ENCODE measurements at regions not wholly inside any gene's neighbourhood (a gene's known extent, or its start where the extent isn't known, plus 50 kb on each side); places are given as distances from the start of the nearest gene placed in this dataset.

DNA sequence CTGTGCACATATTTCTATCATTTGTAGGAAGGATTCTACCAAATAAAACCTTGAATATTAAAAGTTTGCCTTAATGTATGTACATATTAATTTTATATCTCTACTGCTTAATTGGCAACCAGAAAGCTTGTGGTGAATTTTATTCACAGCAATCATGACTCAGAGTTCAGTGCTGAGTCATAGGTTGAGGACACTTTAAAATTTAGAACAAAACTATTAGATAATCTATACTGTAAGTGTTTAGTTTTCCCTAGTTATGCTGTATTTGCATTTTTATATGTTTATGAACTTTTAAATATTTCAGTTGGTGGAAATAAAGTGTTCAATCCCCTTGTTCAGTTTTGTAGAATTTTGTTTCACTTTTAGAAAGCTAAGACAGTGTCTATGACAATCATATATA, 841.5 kb downstream of the KCNT2 start:
- TF ChIP-seq, protein P1, sequence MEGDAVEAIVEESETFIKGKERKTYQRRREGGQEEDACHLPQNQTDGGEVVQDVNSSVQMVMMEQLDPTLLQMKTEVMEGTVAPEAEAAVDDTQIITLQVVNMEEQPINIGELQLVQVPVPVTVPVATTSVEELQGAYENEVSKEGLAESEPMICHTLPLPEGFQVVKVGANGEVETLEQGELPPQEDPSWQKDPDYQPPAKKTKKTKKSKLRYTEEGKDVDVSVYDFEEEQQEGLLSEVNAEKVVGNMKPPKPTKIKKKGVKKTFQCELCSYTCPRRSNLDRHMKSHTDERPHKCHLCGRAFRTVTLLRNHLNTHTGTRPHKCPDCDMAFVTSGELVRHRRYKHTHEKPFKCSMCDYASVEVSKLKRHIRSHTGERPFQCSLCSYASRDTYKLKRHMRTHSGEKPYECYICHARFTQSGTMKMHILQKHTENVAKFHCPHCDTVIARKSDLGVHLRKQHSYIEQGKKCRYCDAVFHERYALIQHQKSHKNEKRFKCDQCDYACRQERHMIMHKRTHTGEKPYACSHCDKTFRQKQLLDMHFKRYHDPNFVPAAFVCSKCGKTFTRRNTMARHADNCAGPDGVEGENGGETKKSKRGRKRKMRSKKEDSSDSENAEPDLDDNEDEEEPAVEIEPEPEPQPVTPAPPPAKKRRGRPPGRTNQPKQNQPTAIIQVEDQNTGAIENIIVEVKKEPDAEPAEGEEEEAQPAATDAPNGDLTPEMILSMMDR (IDR thresholded peaks at IDR 0.05) = no peak
- no peak for TF ChIP-seq ZFX (IDR thresholded peaks at IDR 0.05; ENCODE audit: borderline replicate concordance)

Measured in 22Rv1 (cell line).